HK-2 (cell line): ENCODE measurements at regions not wholly inside any gene's neighbourhood (a gene's known extent, or its start where the extent isn't known, plus 50 kb on each side); places are given as distances from the start of the nearest gene placed in this dataset.
A peak's percentile ranks its signal among the peaks of the same experiment; 100 is the strongest.

Source experiments
- DNase-seq: peaks from one replicate; pipeline ENCODE4 v3.0.0-alpha.2; 2018; ENCODE audit not compliant: unreplicated experiment

DNA sequence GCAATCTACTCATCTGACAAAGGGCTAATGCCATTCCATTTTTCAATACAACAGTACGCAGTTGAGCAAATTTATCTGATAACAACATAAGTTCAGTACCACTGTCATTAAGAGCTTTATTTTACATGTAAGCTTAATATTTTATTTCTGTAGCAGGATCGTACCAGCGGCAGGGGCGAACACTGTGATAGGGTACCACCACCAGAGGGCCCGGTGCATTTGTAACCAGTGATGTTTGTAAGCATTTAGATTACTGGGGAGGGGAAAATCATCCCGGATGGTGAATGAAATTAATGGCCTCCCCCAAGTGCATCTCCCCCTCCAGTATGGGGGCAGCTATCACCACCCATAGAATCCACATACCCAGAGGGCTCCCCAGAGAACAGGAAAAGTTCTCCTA, 179.0 kb downstream of the ADGRA3 start:
- DNase-seq, result no peak

DNA sequence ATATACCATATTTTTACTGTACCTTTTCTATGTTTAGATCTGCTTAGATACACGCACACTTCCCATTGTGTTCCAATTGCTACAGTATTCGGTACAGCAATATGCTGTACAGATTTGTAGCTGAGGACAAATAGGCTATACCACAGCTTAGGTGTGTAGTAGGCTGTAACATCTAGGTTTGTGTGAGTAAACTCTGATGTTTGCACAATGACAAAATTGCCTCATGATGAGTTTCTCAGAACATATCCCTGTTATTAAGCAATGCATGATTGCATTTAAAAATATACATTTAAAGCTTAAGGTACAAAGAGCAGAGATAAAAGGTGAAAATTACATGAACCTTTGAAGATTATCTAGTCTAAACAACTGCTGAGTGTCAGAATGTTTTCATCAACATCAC, 181.7 kb downstream of the ADGRA3 start:
- DNase-seq, result no peak

DNA sequence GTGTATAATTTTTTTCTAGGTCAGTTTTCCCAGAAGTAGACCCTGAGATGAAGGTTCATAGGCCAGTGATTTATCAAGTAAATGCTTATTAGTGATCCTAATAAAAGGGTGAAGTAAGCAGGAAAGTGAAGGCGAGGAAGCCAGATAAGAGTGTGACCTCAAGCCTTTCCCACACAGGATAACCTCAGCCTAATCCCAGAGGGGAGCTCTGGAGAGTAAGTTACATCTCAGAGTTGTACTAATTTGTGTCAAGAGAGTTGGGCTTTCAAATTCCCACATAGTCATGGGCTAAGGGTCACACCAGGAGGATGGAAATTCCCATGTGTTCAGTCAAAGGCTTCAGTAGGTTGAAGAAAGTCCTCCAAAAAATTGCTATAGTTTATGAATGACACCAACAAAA, 191.4 kb downstream of the ADGRA3 start:
- DNase-seq, result no peak

DNA sequence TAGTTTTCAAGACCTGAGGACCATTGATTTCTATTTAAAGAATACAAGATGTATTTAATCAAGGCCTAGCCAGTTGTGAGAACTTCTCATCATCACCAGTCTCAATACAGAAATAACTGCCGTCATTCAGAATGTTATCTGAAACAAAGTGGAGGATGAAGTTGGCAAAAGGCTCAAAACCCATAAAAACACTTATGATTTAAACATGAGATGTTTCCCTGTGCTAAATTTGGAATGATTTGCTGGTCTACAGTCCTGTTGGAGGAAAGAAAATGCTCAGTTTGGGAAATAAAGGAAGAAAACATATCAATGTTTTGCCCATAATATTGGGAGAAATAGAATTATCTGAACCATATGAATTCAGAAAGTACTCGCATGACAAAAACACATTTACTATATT, 192.2 kb downstream of the ADGRA3 start:
- no peak for DNase-seq

DNA sequence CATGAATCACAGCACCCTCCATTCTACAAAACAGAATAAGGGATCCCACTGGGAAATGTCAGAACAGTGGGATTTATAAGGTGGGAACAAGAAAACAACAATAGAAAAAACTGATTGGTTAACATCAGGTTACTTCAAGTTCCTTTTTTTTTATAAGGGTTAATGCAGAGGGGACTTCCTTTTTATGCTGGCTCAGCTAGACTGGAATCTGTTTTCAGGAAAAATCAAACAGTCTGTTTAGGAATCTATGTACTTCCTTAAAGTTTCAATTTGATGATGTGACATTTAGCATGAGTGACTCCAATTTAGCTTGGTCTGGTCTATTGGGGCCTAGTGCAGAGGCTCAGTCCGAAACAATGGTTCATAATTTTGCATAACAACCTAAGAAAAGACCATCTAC, 192.9 kb downstream of the ADGRA3 start:
- no peak for DNase-seq

DNA sequence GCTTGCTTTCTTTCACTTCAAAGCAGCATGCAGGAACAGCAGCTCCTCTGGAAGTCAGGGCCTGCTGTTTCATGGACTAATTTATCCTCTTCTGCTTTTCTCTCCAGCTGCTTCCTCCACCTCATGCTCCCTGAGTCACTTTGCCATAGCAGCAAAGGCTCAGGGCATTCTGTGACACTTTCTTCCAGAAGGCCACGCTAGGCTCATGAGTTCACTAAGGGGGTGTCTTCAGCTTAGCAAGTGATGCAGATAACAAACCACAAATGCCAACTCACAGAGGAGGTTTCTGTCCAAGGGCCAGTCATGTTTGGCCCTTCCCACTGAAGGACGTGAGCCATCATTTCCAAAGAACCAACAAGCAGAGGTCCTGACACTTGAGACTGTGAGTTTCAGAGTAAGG, 200.2 kb downstream of the ADGRA3 start:
- no peak for DNase-seq

DNA sequence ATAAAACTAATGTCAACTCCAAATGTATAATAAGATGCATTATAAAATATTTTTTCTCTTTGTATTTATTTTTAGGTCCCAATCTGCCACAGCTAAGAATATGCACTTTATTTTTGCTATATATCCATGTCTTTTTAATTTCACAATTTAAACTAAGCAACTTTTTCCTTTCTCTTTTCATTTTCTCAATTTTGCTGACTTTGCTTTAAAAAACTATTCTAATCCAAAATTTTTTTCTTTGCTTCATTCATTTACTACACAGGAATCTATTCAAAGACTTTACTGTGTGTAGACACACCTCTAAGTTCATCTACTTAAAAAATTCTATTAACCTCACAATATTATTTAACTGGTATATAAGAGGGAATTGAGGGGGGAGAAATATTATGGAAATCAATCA, 201.9 kb downstream of the ADGRA3 start:
- no peak for DNase-seq

DNA sequence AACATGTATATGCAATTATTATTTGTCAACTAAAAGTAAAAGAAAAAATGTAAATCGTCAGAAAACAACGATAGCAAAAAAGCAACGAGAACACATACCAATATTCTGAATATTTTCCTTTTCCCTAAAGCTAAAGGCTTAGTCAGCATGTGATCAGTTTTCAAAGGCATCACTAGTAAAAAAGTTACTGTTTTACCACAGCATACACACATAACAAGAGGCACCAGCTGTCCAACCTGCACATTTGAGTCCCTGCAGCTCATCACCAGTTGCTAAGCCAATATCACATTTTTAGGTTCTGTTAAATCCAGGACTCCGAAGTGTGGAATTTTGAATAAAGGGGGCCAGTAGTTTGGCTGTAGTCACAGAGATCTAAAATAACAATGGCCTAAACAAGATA, 203.8 kb downstream of the ADGRA3 start:
- DNase-seq, result no peak

DNA sequence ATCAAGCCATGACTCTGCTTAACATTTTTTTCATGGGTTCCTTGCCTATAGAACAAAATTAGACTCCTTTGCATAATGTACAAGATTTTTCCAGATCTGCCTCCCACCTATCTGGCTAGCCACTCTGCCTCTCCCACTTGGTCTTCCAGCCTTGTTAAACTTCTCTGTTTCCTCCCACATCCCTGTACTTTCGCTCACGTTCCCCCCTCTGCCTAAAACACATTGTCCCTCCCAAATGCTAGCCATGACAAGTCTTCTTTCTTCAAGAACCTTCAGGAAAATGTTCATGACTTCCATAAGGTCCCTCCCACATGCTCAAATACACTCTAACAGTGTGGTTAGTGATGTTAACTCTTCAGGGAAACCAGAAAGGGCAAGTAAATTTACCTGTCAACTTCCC, 214.6 kb downstream of the ADGRA3 start:
- no peak for DNase-seq

DNA sequence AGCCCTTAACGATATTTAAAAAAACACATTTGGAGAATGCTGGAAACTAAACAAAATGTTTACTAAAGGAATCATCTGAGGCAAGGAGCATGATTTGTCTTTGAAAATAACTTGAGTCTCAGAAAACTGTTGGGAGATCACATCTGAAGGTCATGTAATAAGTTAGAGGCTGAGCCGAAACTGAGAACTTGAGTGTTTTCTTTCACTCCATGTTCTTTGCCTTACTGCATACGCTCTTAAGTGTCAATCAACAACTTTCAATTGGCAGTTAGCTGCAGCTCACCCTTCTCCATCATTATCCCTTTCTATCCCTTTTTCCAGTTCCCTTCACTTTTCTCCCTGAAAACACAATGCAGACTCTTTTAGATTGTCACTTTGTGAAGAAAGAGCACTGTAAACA, 216.2 kb downstream of the ADGRA3 start:
- DNase-seq, result no peak

DNA sequence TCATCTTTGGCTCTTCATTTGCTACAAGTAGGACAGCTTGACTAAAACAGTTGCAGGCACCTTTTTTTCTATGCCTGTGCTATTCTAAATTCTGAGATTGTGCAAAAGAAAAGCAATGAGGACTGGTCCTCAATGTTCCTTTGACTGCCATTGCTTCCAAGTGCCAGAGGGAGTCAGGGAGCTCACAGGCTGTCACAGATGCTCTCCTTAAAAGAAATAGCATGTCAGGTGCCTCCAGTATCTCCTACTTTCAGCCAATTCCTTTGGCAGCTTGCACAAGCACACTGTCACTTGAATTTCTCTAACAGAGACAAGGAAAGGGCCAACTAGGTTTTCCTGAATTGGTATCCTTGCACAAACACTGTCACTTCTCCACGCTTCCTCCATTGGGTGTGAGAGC, 228.2 kb downstream of the ADGRA3 start:
- no peak for DNase-seq

DNA sequence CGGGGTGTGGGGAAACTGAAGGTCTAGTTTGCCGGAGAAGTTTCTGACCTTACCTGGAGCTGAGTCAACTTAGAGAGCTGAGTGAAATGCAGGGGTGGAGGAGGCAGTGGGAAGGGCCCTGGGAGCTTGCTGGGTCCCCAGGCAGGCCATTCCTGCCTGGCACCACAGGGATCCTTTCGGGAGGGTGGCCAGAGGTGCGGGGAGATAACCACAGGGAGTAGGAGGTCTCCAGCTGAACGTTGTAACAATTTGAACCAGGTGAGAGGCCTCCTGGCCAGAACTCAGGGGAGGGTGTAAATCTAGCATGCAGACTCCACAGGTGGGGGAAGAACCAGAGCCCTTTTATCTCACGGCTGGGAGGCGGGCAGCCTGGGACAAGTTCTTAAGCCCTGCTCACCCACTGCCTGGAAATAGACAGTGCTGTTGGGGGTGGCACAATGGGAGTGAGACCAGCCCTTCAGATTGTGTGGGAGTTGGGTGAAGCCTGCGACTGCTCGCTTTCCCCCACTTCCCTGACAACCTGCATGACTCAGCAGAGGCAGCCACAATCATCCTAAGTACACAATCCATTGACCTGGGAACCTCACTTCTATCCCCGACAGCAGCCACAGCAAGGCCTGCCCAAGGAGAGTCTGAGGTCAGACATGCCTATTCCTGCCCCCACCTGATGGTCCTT, 247.4 kb downstream of the ADGRA3 start:
- peak; percentile 29 for DNase-seq

DNA sequence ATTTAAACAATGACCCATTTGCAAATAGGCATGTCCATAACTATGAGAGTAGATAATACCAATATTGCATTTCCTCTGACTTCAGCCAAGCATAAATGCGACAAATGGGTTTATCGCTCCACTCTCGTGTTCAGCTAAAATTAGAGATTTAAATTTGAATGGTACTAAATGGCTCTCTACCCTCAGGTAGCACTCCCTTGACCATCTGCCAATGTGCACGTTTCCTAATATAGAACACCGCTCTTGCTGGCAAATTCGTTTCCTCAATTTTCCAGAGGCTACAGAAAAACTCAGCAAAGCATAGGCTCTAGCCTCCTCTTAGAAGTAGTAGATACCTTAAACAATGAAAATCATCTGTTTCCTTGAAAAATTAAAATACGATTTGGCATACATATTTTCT, 251.6 kb downstream of the ADGRA3 start:
- no peak for DNase-seq

DNA sequence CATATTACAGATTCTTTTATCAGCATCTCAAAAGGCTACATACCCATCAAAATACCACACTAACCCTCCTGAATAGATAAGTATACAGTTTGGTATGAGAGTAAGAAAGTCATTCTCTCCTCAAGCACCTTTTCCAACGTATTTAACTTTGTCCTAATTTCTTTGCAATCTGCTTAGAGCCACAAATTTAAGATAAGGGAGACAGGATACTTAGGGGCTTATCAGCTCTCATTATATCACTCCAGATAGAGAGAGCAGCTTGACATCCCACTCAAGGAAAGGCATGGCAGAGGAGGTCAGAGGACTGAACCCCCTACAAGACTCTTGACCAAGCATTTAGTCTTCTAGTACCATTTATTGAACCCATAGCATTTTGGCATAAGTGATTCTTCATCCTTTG, 262.4 kb downstream of the ADGRA3 start:
- DNase-seq, result no peak

DNA sequence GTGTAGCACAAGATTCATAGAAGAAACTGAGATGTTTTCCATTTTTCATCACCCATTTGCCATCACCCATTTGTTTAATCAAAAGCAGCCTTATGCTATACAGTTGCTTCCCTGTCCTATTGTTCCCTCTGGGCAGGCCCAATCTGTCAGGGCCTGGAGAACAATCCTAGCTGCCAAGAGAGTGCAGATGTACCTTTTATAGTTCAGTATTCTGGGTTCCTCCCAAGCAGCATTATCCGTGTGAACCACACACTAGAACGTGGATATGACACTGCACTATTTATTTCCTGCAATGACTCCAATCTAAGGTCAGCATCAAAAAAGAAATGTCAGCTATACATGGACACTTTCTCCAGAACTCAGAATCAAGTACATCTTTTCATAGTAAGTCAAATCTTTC, 269.0 kb downstream of the ADGRA3 start:
- DNase-seq, result no peak

DNA sequence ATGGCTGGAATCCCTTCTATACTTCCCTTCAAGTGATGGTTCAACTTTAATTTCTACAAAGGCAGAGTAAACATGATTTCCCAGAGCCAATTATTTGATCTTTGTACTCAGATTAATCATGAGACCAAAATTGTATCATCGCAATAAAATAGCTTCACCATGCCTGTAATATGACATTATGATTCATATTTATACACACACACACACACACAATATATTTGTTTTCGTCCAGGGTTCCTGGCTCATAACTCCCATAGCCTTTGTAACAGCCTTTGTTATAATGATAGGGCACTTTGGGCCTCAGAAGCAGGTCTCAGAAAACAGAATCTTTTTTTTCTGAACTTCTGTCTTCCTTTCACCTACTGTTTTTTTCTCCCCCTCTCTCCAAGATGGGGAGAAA, 270.6 kb downstream of the ADGRA3 start:
- no peak for DNase-seq

DNA sequence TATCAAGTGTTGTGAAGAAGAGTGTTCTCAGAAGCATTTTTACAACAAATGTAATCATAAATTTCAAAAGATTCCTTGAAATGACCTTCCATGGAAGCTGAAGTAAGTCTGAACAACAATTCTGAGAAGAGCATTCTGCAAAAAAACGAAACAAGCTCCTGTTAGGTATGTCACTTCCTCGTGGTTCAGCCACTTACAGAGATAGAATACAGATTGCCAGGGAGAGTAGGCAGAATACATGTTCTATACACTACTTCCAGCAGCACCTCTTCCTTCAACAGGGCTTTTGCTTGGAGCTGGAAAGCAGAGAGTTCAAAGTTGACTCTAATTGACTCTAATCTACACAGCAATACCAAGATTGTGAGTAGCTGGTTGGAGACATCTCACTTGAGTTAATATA, 274.5 kb downstream of the ADGRA3 start:
- no peak for DNase-seq

DNA sequence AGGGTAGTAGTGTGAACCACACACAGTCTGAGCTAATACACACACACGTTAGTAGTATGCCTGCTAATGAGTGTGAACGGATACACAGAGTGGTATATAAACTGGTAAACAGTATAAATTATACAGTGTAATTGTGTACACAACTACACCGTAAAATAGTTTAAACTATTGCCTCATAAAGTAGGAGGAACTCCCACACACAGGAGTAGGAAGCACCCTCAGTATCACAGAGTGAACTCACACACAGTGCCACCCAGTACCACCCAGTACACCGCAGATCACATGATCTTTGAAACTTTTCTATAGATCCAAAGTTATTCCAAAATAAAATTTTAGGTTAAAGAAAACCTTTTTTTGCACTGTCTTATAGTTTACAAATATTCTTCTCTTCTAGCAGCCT, 275.1 kb downstream of the ADGRA3 start:
- DNase-seq, result no peak

DNA sequence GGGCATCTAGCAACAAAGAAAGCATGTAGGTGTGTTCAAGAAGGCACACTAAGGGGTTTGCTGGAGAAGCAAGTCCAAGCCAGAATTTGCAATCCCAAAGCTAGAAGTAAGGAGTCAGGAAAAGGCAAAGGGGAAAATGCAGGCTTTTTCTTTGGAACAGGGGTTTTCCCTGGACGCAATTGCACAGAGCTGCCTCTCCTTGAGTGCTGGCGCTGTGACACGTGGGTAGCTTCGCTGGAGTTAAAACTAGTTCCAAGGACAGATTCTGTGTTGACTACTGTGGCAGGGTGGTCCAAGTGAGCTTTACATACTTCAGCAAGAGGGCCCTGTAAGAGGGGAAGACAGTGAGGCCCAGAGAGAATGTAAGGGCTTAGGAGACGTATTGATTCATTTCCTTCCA, 277.1 kb downstream of the ADGRA3 start:
- no peak for DNase-seq

DNA sequence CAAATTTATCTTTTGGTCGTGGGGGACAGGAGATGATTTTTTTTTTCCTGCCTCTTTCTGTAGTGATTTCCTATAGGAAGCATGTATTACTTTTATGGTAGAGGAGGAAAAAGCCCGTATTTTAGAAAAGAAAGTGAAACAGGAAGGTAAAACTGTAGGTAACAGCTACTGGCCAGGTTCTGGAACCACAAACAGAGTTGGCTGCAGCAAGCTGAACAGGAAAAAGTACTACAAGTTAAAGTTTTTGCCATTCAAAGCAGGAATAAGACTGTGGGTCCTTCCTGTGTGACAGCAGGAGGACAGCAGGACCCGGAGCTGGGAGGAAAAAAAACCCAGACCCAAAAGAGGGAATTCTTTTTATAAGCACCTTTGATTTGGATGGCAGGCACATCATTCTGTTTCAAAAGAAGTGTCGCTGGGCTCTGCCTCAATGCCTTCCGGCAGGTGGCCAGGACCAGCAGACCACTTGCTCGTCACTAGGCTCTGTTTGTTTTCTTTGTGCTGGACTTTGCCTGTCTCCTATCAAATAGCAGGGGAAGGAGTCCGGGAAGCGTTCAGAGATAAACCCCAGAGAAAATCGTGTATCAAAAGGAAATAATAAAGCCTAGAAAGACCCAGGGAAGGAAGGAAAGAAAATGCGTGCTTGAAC, 277.9 kb downstream of the ADGRA3 start:
- no peak for DNase-seq

DNA sequence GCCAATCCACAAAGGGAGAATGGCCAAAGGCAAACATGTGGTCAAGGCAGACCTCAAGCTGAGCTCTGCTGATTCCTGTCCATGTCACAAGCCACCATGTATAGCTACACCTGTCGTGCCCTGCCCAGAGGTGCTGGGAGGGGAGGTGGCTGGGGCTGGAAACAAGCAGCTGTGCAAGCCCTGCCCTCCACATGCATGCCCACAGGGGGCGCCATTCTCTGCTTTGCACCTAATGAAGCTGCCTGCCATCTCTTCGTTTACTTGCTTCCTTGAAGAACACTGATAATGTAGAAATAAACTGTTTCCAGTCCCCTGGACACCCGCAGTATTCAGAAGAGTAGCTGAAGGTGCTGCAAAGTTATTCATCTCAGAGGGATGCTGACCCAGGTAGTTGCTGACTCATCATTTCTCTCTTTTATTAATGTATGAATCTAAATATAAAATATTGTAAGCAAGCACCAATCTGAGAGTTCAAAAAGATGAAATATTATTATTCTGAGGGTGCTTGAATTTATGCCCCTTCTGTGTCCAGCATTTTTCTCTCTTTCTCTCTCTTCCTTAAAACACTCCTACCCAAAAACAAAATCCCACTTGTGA, 278.6 kb downstream of the ADGRA3 start:
- peak; percentile 31 for DNase-seq

DNA sequence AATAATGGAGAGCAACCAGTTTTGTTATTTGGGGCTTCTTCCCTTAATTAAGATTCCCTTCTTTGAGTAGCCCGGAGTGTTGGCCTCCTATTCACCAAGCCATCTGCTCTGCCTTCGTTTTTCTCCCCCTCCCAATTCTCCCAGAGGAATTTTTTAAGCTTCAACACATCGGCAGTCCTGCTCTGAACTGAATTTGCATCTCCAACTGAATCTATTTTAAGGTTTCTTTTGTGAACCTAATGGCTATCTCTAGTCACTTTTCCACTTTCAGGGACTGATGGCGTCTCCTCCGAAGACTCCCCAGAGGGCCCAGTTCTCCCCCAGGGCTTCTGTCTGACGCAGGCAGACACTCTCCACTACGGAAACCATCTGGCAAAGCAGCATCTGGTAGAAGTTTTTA, 280.2 kb downstream of the ADGRA3 start:
- DNase-seq, result no peak

DNA sequence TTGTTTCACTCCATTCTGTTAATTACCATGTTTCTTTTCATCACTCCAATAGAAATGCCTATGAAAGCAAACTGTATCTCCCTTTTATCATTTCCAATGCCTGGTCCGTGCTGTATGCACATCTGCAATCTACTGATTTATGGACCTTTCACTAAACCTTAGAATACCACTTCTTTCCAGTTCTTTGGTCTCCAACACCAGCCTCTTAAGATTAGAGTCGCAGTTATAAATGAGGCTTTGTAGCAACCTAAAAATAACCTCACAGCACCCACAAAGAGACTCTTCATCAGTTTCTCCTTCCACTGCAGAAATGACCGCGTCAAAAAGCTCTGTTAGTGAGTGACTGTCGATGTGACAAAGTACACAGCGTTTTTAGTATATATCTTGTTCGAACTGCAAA, 282.6 kb downstream of the ADGRA3 start:
- DNase-seq, result no peak

DNA sequence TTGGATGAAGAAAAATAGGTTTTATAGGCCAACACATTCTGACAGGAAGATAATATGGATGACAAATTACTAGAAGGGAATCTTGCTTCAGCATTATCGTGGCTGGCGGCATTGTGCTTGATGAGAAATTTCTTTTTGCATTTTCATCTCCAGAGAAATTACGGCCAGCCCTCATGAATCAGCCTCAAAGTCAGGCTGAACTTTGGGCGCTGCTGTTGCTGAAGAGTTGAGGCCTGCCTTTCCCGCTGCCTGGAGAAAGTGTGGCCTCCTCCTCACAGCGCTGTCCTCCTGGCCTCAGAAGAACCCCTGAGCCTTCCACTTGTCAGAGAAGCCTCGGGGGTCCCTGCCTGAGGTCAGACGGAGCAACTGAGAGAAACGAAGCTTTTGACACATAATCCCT, 272.4 kb upstream of the KCNIP4 start:
- no peak for DNase-seq
